IMR-90 (cell line): ENCODE measurements at regions not wholly inside any gene's neighbourhood (a gene's known extent, or its start where the extent isn't known, plus 50 kb on each side); places are given as distances from the start of the nearest gene placed in this dataset.

Source experiments
- ATAC-seq: fragments of 200-7000 bp; cut with Tn5 transposase; 2 replicates; pipeline ENCODE4 v1.9.1; 2020; ENCODE audit warnings: low read depth, mild to moderate bottlenecking, moderate library complexity
- BruUV-seq: library from RNA; stranded (reverse); fragments of 400-500 nt; replicated peaks from 2 replicates; lab custom pipeline; 2021; lab: Mats Ljungman, UMichigan
- CTCF ChIA-PET: fragments of 300-600 bp; formaldehyde crosslinking; extraction: SDS; loops from one replicate; lab custom pipeline; 2021; ENCODE audit warnings: antibody characterized with exemption; lab: Yijun Ruan, JAX
- POLR2A ChIA-PET: fragments of 300-600 bp; sonication (Branson Sonifier 250); formaldehyde crosslinking; loops from one replicate; lab custom pipeline; 2022; ENCODE audit warnings: antibody characterized with exemption; ENCODE audit not compliant: unreplicated experiment; lab: Charles Lee
- DNase-seq: peaks from one replicate; pipeline ENCODE4 v3.0.0; 2013
- H2AFZ ChIP-seq: replicated peaks from 2 replicates; pipeline ENCODE3; 2013; ENCODE audit warnings: low read length, mild to moderate bottlenecking; ENCODE audit not compliant: poor library complexity
- H2AK5ac ChIP-seq: 2 replicates; pipeline ENCODE4 v1.6.1; 2013; ENCODE audit warnings: low read depth, low read length, inconsistent platforms
- H2AK9ac ChIP-seq: replicated peaks from 2 replicates; pipeline ENCODE3; 2013; ENCODE audit warnings: mild to moderate bottlenecking, low read depth, low read length, moderate library complexity; ENCODE audit not compliant: poor library complexity
- H2BK120ac ChIP-seq: 2 replicates; pipeline ENCODE4 v1.6.1; 2013; ENCODE audit warnings: low read depth, low read length, inconsistent platforms
- H2BK15ac ChIP-seq: 3 replicates; pipeline ENCODE4 v1.6.1; 2013; ENCODE audit warnings: low read depth, low read length, inconsistent platforms
- H2BK20ac ChIP-seq: 2 replicates; pipeline ENCODE4 v1.6.1; 2013; ENCODE audit warnings: low read depth, mild to moderate bottlenecking, inconsistent platforms, low read length, moderate library complexity
- H2BK5ac ChIP-seq: 2 replicates; pipeline ENCODE4 v1.6.1; 2013; ENCODE audit warnings: mild to moderate bottlenecking, low read depth, low read length, inconsistent platforms; ENCODE audit not compliant: poor library complexity, severe bottlenecking
- H3K14ac ChIP-seq: replicated peaks from 2 replicates; pipeline ENCODE4 v1.6.1; 2013; ENCODE audit warnings: low read depth, low read length, inconsistent platforms
- H3K18ac ChIP-seq: 2 replicates; pipeline ENCODE4 v1.6.1; 2013; ENCODE audit warnings: low read depth, low read length, control low read depth
- H3K23ac ChIP-seq: 2 replicates; pipeline ENCODE4 v1.6.1; 2013; ENCODE audit warnings: low read depth, low read length, inconsistent platforms
- H3K27ac ChIP-seq: 2 replicates; pipeline ENCODE4 v1.5.1; 2013; ENCODE audit warnings: mild to moderate bottlenecking, control low read depth, low read length; ENCODE audit not compliant: insufficient read depth
- H3K27me3 ChIP-seq: 2 replicates; pipeline ENCODE4 v1.6.1; 2013; ENCODE audit warnings: low read length; ENCODE audit not compliant: control insufficient read depth, insufficient read depth
- H3K36me3 ChIP-seq: 2 replicates; pipeline ENCODE4 v1.6.1; 2013; ENCODE audit warnings: low read length, mixed read lengths; ENCODE audit not compliant: control insufficient read depth, insufficient read depth
- H3K4ac ChIP-seq: 2 replicates; pipeline ENCODE4 v1.6.1; 2013; ENCODE audit warnings: low read depth, low read length, inconsistent platforms
- H3K4me1 ChIP-seq: 2 replicates; pipeline ENCODE4 v1.6.1; 2013; ENCODE audit warnings: low read length, mixed read lengths; ENCODE audit not compliant: control insufficient read depth, insufficient read depth
- H3K4me2 ChIP-seq: 2 replicates; pipeline ENCODE4 v1.6.1; 2013; ENCODE audit warnings: low read depth, mild to moderate bottlenecking, control low read depth, low read length, moderate library complexity
- H3K4me3 ChIP-seq: 2 replicates; pipeline ENCODE4 v1.5.1; 2013; ENCODE audit warnings: low read depth, mild to moderate bottlenecking, control low read depth, low read length, moderate library complexity; ENCODE audit not compliant: insufficient read depth
- H3K56ac ChIP-seq: 2 replicates; pipeline ENCODE4 v1.6.1; 2013; ENCODE audit warnings: low read length, inconsistent platforms; ENCODE audit not compliant: insufficient read depth; ENCODE audit errors: extremely low read depth
- H3K79me1 ChIP-seq, 2 experiments: 2 replicates each; pipeline ENCODE4 v1.6.1; 2013; ENCODE audit warnings: low read length in 2 of 2, inconsistent platforms in 1 of 2, low read depth in 1 of 2
- H3K9ac ChIP-seq: 2 replicates; pipeline ENCODE4 v1.6.1; 2013; ENCODE audit warnings: low read depth, low read length, control low read depth
- H3K9me1 ChIP-seq: 2 replicates; pipeline ENCODE4 v1.6.1; 2013; ENCODE audit warnings: low read length, inconsistent platforms; ENCODE audit not compliant: insufficient read depth
- H3K9me3 ChIP-seq: 2 replicates; pipeline ENCODE4 v1.6.1; 2013; ENCODE audit warnings: low read length; ENCODE audit not compliant: control insufficient read depth, insufficient read depth
- H4K20me1 ChIP-seq: 2 replicates; pipeline ENCODE4 v1.6.1; 2013; ENCODE audit warnings: low read length, inconsistent platforms; ENCODE audit not compliant: insufficient read depth
- H4K5ac ChIP-seq: 2 replicates; pipeline ENCODE4 v1.6.1; 2013; ENCODE audit warnings: mild to moderate bottlenecking, low read depth, low read length, control low read depth
- H4K8ac ChIP-seq, 2 experiments: 2 replicates each; pipeline ENCODE4 v1.6.1; 2013; ENCODE audit warnings: low read depth in 2 of 2, low read length in 2 of 2, control low read depth in 1 of 2, inconsistent platforms in 1 of 2
- H4K91ac ChIP-seq: 2 replicates; pipeline ENCODE4 v1.6.1; 2013; ENCODE audit warnings: low read depth, low read length, inconsistent platforms; ENCODE audit not compliant: insufficient read depth
- BHLHE40 ChIP-seq: fragments of 150-350 bp; IDR thresholded peaks from 2 replicates; pipeline ENCODE4 v1.6.1; 2016; ENCODE audit warnings: mild to moderate bottlenecking, low read depth, low read length
- CEBPB ChIP-seq: IDR thresholded peaks from 2 replicates; pipeline ENCODE4 v1.6.1; 2012; ENCODE audit warnings: low read depth, low read length, improper control_type of control experiment
- CHD1 ChIP-seq: IDR thresholded peaks from 2 replicates; pipeline ENCODE4 v1.6.1; 2012; ENCODE audit warnings: low read depth, low read length, improper control_type of control experiment
- FOS ChIP-seq: fragments of 150-350 bp; IDR thresholded peaks from 2 replicates; pipeline ENCODE4 v1.6.1; 2016; ENCODE audit warnings: low read depth, low read length
- MAFK ChIP-seq: IDR thresholded peaks from 2 replicates; pipeline ENCODE4 v1.6.1; 2012; ENCODE audit warnings: low read depth, low read length, improper control_type of control experiment
- MAZ ChIP-seq: IDR thresholded peaks from 2 replicates; pipeline ENCODE4 v1.6.1; 2012; ENCODE audit warnings: low read depth, mild to moderate bottlenecking, low read length, improper control_type of control experiment, moderate library complexity, borderline replicate concordance
- NFE2L2 ChIP-seq: fragments of 150-350 bp; IDR thresholded peaks from 2 replicates; pipeline ENCODE4 v1.6.1; 2016; ENCODE audit warnings: low read depth, mild to moderate bottlenecking, low read length
- POLR2A ChIP-seq: IDR thresholded peaks from 2 replicates; pipeline ENCODE4 v1.6.1; 2012; ENCODE audit warnings: mild to moderate bottlenecking, low read depth, low read length
- RCOR1 ChIP-seq: IDR thresholded peaks from 2 replicates; pipeline ENCODE4 v1.6.1; 2012; ENCODE audit warnings: mild to moderate bottlenecking, low read length, improper control_type of control experiment; ENCODE audit not compliant: insufficient replicate concordance
- RFX5 ChIP-seq: IDR thresholded peaks from 2 replicates; pipeline ENCODE4 v1.8.0; 2012; ENCODE audit warnings: low read depth, mild to moderate bottlenecking, low read length, moderate library complexity
- SMC3 ChIP-seq: fragments of 150-350 bp; IDR thresholded peaks from 2 replicates; pipeline ENCODE4 v1.6.1; 2016; ENCODE audit warnings: low read depth, mild to moderate bottlenecking, antibody characterized with exemption, low read length, moderate library complexity
- WGBS, 2 experiments: methylation state at CpG; one replicate each; pipeline versions ENCODE4 v1.1.5 to v1.1.7; 2013; ENCODE audit warnings: missing lambda C conversion rate in 2 of 2; ENCODE audit not compliant: insufficient read length in 1 of 2; ENCODE audit errors: extremely low coverage in 2 of 2; 5-methylcytosine and 5-hydroxymethylcytosine counted together
- dilution Hi-C: fragments of 300-500 bp; cut with HindIII; formaldehyde crosslinking; loops from one replicate; pipeline ENCODE4 v1.14.3; 2018; ENCODE audit warnings: low sequenced_read_pairs; ENCODE audit not compliant: unreplicated experiment
- in situ Hi-C: fragments of 300-500 bp; cut with MboI; formaldehyde crosslinking; loops from 3 replicates; pipeline ENCODE4 v1.14.3; 2019; ENCODE audit warnings: low sequenced_read_pairs, inconsistent platforms, mixed read lengths
- intact Hi-C: fragments of 100-400 bp; cut with micrococcal nuclease; formaldehyde crosslinking; loops from 2 replicates; pipeline ENCODE4 v1.10.0; 2022
- TF ChIP-seq, protein P1 (sequence below): fragments of 150-350 bp; IDR thresholded peaks from 2 replicates; pipeline ENCODE4 v1.6.1; 2017; ENCODE audit warnings: mild to moderate bottlenecking, antibody characterized with exemption, low read length, low read depth
- TF ChIP-seq, protein P2 (sequence below): conservative IDR thresholded peaks from 2 replicates; pipeline ENCODE4 v1.5.1; 2012; ENCODE audit warnings: mild to moderate bottlenecking, low read depth, low read length, improper control_type of control experiment

DNA sequence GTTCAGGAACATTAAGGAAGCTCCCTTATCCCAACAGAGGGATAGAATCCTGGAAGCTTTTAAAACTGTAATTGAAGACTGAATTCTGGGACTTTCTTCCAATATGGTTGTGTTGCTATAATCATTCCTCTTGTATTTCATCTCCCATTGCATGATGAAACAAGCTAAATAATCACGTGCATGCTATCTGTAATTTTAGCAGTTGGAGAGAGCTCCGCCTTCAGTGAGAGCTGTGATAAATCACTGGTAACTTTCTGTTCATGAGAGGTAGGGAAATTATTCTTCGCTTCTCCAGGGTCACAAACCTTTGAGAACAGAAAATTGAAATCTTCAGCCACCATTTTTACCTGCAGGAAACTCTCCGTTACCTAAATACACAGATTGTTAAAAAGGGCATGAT, 530.2 kb downstream of the HTR7 start:
- H3K23ac ChIP-seq = no peak overlapping the region
- no peaks in the 10 kb centered on the region for H3K4me1 ChIP-seq

More for the DNA sequence above, 530.2 kb downstream of the HTR7 start:
- Histone ChIP-seq H3K9me1 (0 out of 2 replicates have a peak, but pooled peaks cover 2% of the 10 kb centered on the region), H2BK5ac (no peak overlapping the region), H3K18ac (no peak overlapping the region), H4K5ac (no peak overlapping the region), H4K8ac (no peak overlapping the region), H2BK15ac (no peak overlapping the region), H3K9me3 (no peaks in the 10 kb centered on the region), H2BK20ac (no peak overlapping the region), H2AFZ (no peak overlapping the region), H3K4me3 (no peak overlapping the region), H3K9ac (no peak overlapping the region), H2BK120ac (no peak overlapping the region), H3K79me1 (no peaks in the 10 kb centered on the region; a peak in 1 of 4 replicates), H2AK9ac (no peak overlapping the region), H3K27ac (no peak overlapping the region), H2AK5ac (no peak overlapping the region), H3K27me3 (no peaks in the 10 kb centered on the region), H4K20me1 (no peaks in the 10 kb centered on the region), H3K4ac (no peak overlapping the region), H3K56ac (no peak overlapping the region), H3K4me2 (no peak overlapping the region), H3K36me3 (no peaks in the 10 kb centered on the region), H4K91ac (no peak overlapping the region), H3K14ac (no peak overlapping the region)
- DNase-seq (no peak), ATAC-seq (no peak)
- dilution Hi-C loops (no loop called here), in situ Hi-C loops (no loop called here), intact Hi-C loops (no loop called here)
- CTCF ChIA-PET = no interaction called here
- POLR2A ChIA-PET = no interaction called here
- TF ChIP-seq CHD1 (no peak), SMC3 (no peak), RCOR1 (no peak), NFE2L2 (no peak), BHLHE40 (no peak), MAFK (no peak), CEBPB (no peak), RFX5 (no peak), FOS (no peak), MAZ (no peak), POLR2A (no peak)
- TF ChIP-seq, protein P1, sequence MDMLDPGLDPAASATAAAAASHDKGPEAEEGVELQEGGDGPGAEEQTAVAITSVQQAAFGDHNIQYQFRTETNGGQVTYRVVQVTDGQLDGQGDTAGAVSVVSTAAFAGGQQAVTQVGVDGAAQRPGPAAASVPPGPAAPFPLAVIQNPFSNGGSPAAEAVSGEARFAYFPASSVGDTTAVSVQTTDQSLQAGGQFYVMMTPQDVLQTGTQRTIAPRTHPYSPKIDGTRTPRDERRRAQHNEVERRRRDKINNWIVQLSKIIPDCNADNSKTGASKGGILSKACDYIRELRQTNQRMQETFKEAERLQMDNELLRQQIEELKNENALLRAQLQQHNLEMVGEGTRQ = no peak
- TF ChIP-seq, protein P2, sequence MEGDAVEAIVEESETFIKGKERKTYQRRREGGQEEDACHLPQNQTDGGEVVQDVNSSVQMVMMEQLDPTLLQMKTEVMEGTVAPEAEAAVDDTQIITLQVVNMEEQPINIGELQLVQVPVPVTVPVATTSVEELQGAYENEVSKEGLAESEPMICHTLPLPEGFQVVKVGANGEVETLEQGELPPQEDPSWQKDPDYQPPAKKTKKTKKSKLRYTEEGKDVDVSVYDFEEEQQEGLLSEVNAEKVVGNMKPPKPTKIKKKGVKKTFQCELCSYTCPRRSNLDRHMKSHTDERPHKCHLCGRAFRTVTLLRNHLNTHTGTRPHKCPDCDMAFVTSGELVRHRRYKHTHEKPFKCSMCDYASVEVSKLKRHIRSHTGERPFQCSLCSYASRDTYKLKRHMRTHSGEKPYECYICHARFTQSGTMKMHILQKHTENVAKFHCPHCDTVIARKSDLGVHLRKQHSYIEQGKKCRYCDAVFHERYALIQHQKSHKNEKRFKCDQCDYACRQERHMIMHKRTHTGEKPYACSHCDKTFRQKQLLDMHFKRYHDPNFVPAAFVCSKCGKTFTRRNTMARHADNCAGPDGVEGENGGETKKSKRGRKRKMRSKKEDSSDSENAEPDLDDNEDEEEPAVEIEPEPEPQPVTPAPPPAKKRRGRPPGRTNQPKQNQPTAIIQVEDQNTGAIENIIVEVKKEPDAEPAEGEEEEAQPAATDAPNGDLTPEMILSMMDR = no peak
- no CpG with 5 or more reads among the region's 4 CpGs for WGBS, 2 experiments
- BruUV-seq = no TSS peak
